SK-N-SH treated with all-trans-retinoic acid at 6 μM for 48 hours (cell line): ENCODE measurements at regions not wholly inside any gene's neighbourhood (a gene's known extent, or its start where the extent isn't known, plus 50 kb on each side); places are given as distances from the start of the nearest gene placed in this dataset.

Source experiments
- ARNTL ChIP-seq: fragments of 450-650 bp; formaldehyde crosslinking; IDR thresholded peaks from 2 replicates; pipeline ENCODE4 v1.5.0; 2020; ENCODE audit warnings: low read depth, mild to moderate bottlenecking, moderate library complexity, borderline replicate concordance
- GLIS3 ChIP-seq: fragments of 250-450 bp; sonication (Bioruptor Pico); IDR thresholded peaks from 2 replicates; pipeline ENCODE4 v1.5.0; 2020; ENCODE audit warnings: mild to moderate bottlenecking, moderate library complexity
- RARB ChIP-seq: fragments of 250-450 bp; sonication (Bioruptor Pico); IDR thresholded peaks from 2 replicates; pipeline ENCODE4 v1.8.0; 2021; ENCODE audit warnings: mild to moderate bottlenecking, moderate library complexity
- SNAI2 ChIP-seq: fragments of 250-450 bp; sonication (Bioruptor Pico); IDR thresholded peaks from 2 replicates; pipeline ENCODE4 v1.5.0; 2020; ENCODE audit warnings: mild to moderate bottlenecking, moderate library complexity
- TOX ChIP-seq: fragments of 250-450 bp; sonication (Bioruptor Pico); IDR thresholded peaks from 2 replicates; pipeline ENCODE4 v1.8.0; 2021; ENCODE audit warnings: mild to moderate bottlenecking, moderate library complexity, borderline replicate concordance
- ZFP30 ChIP-seq: fragments of 450-650 bp; formaldehyde crosslinking; IDR thresholded peaks from 2 replicates; pipeline ENCODE4 v1.5.0; 2022; ENCODE audit warnings: mild to moderate bottlenecking, moderate library complexity
- ZNF565 ChIP-seq: fragments of 450-650 bp; formaldehyde crosslinking; conservative IDR thresholded peaks from 2 replicates; pipeline ENCODE4 v1.5.0; 2020; ENCODE audit warnings: low read depth, mild to moderate bottlenecking, moderate library complexity
- ZNF8 ChIP-seq: fragments of 450-650 bp; formaldehyde crosslinking; IDR thresholded peaks from 2 replicates; pipeline ENCODE4 v1.5.0; 2020; ENCODE audit warnings: mild to moderate bottlenecking, moderate library complexity
- TF ChIP-seq, protein P1 (sequence below): fragments of 250-450 bp; sonication (Bioruptor Pico); IDR thresholded peaks from 2 replicates; pipeline ENCODE4 v1.8.0; 2020; ENCODE audit warnings: mild to moderate bottlenecking, moderate library complexity, borderline replicate concordance
- TF ChIP-seq, protein P2 (sequence below): fragments of 250-450 bp; sonication (Bioruptor Pico); IDR thresholded peaks from 2 replicates; pipeline ENCODE4 v1.5.1; 2021; ENCODE audit warnings: mild to moderate bottlenecking, moderate library complexity

DNA sequence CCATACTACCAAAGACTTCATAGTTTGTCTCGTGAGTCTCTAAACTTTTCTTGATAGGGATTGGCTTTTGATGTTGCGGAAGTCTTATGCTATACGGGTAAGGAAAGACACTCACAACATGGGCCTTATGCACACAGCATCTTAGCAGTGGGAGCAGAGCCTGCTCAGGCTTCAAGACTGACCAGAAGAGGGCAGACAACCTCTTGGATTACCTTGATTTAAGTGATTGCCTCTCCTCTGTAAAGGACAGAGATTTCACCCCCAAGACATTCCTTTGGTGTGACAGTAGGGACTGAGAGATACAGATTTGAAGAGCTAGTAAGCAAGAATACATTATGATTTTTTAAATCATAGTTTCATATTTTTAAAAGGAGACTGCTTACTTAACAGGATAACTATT lies 71.0 kb upstream of the SAMD3 start:
- TF ChIP-seq TOX (CRISPR knock-in tag) = no peak
- no peak for TF ChIP-seq ZNF565 (CRISPR knock-in tag)
- TF ChIP-seq, protein P1, sequence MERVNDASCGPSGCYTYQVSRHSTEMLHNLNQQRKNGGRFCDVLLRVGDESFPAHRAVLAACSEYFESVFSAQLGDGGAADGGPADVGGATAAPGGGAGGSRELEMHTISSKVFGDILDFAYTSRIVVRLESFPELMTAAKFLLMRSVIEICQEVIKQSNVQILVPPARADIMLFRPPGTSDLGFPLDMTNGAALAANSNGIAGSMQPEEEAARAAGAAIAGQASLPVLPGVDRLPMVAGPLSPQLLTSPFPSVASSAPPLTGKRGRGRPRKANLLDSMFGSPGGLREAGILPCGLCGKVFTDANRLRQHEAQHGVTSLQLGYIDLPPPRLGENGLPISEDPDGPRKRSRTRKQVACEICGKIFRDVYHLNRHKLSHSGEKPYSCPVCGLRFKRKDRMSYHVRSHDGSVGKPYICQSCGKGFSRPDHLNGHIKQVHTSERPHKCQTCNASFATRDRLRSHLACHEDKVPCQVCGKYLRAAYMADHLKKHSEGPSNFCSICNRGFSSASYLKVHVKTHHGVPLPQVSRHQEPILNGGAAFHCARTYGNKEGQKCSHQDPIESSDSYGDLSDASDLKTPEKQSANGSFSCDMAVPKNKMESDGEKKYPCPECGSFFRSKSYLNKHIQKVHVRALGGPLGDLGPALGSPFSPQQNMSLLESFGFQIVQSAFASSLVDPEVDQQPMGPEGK (CRISPR knock-in tag) = no peak
- TF ChIP-seq, protein P2, sequence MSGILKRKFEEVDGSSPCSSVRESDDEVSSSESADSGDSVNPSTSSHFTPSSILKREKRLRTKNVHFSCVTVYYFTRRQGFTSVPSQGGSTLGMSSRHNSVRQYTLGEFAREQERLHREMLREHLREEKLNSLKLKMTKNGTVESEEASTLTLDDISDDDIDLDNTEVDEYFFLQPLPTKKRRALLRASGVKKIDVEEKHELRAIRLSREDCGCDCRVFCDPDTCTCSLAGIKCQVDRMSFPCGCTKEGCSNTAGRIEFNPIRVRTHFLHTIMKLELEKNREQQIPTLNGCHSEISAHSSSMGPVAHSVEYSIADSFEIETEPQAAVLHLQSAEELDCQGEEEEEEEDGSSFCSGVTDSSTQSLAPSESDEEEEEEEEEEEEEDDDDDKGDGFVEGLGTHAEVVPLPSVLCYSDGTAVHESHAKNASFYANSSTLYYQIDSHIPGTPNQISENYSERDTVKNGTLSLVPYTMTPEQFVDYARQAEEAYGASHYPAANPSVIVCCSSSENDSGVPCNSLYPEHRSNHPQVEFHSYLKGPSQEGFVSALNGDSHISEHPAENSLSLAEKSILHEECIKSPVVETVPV (CRISPR knock-in tag) = no peak
- TF ChIP-seq ZFP30 (CRISPR knock-in tag) = no peak
- TF ChIP-seq RARB (CRISPR knock-in tag) = no peak
- no peak for TF ChIP-seq ZNF8 (CRISPR knock-in tag)
- no peak for TF ChIP-seq ARNTL
- no peak for TF ChIP-seq SNAI2 (CRISPR knock-in tag)
- TF ChIP-seq GLIS3 = no peak
